Right lung (tissue), 2 donors: ENCODE measurements at regions not wholly inside any gene's neighbourhood (a gene's known extent, or its start where the extent isn't known, plus 50 kb on each side); places are given as distances from the start of the nearest gene placed in this dataset.
A peak's percentile ranks its signal among the peaks of the same experiment; 100 is the strongest.
"Not testable (repeated sequence)": the region's sequence is repeated elsewhere in the genome, so short reads cannot be mapped to it uniquely, and the experiment has no call there.

Experiments used
- DNase-seq, 2 donors: peaks; one replicate each; pipeline ENCODE4 v3.0.0-alpha.2; 2013

DNA sequence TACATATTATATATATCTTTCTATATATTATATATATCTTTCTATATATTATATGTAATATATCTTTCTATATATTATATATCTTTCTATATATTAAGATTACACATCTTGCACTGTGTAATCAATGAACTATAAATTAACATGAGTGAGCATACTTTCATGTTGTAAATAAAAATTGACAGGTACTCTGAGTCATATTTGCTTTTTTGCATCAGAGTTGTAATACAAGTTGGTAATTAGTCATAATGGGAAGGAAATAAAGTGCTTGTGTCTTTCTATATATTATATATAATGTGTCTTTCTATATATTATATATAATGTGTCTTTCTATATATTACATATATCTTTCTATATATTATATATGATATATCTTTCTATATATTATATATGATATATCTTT, 172.5 kb upstream of the MAGI2 start:
- not testable (repeated sequence) for DNase-seq

DNA sequence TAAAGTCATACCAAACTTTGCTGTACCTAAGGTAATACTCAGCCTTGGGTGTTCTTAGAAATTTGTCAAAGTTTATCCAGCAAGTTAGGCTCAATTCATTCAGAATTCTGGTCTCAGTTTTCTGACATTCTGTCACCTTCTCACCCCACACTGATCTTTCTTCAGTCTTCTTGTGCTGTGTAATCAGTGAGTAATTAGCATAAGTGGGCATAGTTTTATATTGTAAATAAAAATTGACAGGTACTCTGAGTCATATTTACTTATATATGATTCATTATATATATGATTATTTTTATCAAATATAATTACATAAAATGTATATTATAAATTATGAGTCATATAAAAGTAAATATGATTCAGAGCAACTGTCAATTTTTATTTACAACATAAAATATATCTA, 170.9 kb upstream of the MAGI2 start:
- no peak for DNase-seq

DNA sequence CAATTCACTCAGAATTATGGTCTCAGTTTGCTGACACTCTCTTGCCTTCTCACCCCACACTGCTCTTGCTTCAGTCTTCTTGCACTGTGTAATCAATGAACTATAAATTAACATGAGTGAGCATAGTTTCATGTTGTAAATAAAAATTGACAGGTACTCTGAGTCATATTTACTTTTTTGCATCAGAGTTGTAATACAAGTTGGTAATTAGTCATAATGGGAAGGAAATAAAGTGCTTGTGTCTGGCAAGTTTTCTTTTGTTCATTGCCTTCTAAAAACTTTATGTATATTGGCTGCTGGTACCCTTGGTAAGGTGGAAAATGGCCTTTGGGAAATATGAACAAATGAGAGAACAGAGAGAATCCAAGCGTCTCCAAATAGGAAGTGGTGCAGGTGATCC, 169.3 kb upstream of the MAGI2 start:
- no peak for DNase-seq

DNA sequence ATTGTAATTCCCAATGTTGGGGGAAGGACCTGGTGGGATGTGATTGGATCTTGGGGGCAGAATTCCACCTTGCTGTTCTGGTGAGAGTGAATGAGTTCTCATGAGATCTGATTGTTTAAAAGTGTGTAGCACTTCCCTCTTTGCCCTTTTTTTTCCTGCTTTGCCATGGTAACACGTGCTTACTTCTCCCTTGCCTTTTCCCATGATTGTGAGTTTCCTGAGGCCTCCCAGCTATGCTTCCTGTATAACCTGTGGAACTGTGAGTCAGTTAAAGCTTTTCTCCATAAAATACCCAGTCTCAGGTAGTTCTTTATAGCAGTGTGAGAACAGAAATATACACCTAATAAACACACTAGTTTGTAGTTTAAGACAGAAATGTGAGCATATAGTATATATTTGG, 166.8 kb upstream of the MAGI2 start:
- DNase-seq, result no peak

DNA sequence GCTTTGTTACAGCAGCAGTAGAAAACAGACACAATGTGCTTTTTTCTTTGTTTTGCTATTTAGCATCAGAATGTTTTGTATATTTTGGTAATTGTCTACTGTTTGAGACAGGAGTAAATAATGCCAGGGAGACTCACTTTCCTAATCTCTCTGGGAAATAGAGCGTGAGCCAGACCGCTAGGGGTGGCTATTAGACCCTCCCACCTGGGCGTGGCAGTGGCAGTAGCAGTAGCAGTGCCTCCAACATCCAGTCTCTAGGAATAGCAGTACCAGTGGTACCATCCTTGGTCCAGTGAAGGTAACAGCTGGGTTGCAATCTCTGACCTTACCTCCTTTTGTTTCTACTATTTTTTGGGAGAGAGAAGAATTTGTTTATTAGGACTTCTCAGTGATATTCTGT, 165.7 kb upstream of the MAGI2 start:
- no peak for DNase-seq

DNA sequence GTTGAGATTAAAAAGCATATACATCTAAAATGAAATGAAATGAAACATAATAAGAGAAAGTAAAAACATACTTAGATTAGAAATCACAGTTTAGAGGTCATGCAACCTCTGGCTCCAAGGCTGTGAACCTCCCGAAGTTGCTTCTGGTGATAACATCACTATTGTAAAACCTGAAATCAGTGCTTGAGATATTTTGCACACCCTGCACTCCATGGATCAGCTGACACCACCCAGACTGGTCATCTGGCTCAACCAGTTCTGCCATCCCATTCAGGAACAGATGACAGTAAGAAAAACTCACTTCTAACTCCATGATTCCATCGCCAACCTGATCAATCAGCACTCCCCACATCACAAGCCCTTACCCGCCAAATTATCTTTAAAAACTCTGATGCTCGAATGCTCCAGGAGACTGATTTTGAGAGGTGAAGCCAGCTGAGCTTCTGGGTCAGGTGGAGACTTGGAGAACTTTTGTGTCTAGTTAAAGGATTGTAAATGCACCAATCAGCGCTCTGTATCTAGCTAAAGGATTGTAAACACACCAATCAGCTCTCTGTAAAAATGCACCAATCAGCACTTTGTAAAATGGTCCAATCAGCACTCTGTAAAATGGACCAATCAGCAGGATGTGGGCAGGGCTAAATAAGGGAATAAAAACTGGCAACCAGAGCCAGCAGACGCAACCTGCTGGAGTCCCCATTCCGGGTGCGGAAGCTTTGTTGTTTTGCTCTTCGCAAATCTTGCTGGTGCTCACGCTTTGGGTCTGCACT, 162.6 kb upstream of the MAGI2 start:
- no peak for DNase-seq

DNA sequence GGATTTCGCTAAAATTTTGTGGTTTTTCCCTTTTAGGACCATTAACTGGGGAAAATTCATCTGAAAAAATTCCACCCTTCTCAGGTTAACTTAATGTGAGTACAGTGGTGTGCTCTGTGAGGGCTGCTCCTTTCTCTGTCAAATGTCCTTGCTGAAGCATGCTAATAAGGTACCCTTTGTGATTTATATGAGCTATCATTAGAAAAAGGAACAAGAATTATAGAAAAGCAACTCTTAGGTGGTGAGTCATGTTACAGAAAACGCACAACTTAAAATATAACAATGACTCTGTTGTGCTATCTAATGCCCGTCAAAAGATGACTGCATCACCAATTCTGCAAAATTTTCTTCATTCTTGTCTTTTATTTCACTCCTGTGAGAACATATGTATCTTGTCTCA, 162.0 kb upstream of the MAGI2 start:
- no peak for DNase-seq

DNA sequence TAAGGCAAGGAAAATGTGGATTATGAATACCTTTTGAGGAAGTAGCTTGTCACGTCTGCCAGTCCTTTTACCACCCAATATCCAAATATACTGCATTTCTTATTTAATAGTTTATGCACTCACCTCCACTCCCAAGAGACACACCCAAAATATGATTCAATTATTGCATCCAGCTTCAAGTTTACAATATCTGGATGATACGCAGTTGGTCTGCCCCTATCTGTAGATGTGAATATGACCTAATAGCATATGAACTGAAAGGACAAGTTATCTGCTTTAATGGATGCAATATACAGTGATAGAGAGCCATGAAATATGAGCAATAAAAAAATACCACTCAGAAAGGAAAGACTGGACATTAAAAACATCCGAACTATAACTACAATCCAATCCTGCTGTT, 159.4 kb upstream of the MAGI2 start:
- DNase-seq, result no peak

DNA sequence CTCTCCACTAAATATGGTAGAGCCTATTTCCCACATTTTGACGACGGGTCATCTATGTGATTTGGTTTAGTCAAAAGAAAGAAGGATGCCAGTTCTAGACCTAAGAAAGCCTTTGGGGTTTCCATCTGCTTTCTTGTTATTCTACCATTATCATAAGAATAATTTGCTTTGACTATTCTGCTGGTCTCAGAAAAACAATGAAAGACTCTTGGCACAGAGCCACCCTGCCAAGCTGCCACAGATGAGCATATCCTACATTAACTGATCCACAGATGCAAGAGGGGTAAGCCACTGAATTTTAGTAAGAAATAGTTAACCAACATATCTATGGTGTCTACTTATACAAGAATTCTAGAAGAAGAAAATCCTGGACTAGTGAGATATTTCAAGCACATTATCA, 158.6 kb upstream of the MAGI2 start:
- DNase-seq, result no peak

DNA sequence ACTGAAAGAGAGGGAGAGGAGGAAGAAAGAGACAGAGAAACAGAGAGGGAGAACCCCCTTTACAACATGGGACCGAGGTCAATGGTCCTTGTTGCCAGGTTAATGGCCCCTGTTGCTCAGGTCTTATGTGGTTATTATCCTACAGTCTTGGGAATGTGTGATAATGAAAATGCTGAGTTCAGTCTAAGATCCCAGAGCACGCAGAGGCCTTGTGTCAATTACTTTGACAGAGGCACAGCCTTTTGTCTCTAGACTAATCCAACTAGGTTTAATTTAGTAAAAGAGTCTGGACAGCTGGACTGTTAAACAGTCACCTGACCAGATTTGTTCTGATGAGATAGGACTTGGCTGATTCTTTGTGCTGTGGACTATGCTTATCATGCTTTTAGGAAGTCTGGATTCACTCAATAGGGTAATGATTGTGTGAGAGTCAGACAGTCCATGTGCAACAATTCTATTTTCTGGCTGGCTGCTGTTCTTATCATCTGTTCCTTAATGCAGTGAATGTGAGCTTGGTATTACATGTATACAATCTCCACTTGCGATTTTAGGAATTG, 157.4 kb upstream of the MAGI2 start:
- DNase-seq, result peak; percentile 43 to 46

DNA sequence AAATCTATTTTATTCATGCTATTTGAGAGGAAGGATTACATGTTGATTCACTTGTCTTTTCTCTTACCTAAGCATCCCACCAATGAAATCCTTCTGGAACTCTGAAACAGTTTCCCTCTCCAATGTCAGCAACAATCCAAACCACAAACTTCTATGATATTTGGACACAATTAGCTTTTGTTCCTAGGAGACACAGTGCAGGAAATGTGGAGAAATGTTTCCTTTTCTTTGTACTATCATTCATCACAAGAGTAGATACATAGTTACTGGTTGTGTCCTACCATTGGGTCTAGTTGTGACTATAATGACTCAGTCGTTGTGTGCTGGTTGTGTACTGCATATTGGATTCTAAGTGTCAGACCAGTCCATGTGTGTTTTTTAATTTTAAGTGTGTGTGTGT, 156.8 kb upstream of the MAGI2 start:
- no peak for DNase-seq

DNA sequence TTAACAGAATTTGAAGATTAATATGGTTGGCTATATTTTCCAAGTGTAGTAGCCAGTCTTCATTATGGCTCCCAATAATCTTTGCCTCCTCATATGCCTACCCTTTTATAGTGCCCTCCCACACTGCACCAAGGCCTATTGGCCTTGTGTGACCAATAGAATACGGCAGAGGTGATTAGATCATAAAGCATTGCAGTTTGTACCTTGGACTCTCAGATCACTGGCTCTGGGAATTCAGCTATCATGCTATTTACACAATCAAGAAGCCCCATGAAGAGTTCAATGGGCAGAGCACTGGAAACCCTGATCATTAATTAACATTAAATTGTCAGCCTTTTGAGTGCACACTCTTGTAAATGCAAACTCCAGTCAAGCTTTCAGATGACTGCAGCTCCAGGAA, 154.5 kb upstream of the MAGI2 start:
- DNase-seq, result no peak

DNA sequence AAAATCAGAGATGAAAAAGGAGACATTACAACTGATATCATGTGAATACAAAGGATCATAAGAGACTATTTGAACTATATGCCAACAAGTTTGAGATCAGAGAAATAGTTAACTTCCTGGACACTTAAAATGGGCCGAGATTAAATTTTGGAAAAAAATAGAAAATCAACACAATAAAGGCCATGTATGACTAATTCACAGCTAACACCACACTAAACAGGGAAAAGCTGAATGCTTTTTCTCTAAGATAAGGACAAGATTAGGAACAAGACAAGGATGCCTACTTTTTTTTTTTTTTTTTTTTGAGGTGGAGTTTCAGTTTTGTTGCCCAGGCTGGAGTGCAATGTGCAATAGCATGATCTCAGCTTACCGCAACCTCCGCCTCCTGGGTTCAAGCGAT, 151.4 kb upstream of the MAGI2 start:
- DNase-seq, result no peak

DNA sequence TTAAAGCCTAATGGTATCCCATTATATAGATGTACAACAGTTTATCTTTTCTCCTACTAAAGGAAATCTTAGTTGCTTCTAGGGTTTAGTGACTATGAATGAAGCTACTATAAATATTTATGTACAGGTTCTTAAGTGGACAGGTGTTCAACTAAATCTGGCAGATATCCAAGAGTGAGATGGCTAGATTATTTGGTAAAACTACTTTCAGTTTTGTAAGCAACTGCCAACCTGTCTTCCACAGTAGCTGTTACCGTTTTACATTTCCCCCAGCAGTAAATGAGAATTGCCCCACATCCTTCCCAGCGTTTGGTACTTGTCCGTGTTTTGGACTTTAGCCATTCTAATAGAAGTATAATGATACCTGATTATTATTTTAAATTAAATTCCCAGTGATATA, 144.9 kb upstream of the MAGI2 start:
- DNase-seq, result no peak

DNA sequence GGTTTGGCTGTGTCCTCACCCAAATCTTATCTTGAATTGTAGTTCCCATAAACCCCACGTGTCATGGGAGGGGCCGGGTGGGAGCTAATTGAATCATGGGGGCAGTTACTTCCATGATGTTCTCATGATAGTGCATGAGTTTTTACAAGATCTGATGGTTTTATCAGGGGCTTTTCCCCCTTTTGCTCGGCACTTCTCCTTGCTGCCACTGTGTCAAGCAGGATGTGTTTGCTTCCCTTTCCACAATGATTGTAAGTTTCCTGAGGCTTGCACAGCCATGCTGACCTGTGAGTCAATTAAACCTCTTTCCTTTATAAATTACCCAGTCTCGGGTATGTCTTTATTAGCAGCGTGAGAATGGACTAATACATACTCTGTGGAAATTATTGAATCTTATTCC, 141.2 kb upstream of the MAGI2 start:
- DNase-seq, result not testable (repeated sequence)

DNA sequence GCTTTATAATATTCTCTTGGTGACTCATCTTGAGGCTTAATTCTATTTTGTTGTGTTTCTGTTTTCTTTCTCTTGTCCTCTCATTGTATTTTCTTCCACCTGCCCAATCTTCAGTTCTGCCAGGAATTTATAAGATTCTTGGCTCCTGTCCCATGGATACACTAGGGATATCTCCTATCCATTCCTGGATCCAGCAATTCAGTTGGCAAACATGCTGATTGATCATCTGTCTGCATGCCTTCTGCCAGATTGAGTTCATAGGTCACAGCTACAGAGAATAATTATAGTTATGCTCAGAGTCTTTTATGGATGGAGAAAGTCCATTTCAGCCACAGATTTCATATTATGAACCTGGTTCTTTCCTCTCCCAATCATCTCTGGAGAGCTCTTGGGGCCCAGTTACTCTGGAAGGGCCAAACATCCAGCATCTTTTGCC, 140.4 kb upstream of the MAGI2 start:
- no peak for DNase-seq

DNA sequence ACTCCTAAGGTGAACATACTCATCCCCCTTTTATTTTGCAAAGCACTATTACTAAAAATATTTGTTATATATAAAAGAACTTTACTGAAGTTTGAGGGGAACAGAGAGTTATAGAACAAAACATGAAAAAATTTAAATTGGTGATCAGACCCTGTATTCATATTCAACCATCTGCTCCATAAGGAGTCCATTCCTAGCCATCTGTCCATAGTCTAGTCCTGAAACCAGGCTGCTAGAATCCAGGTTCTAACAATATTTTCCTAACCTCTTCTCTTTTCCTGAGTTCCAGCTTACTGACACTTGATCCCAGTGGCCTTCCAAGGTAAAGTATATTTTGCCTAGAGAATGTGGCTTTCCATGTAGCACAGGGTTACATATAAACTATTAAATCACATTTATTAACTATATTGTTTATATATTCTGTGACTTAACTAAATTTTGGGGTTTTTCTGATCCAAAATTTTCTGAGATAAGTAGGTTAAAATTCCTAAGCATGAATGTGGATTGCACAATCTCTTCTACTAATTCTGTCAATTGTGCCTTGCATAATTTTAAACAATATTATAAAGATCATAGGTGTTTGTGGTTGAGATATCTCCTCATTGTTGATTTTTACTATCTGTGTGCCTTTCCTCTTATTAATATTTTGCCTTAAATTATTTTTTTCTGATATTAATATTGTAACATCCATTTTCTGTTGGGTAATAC, 137.6 kb upstream of the MAGI2 start:
- no peak for DNase-seq

DNA sequence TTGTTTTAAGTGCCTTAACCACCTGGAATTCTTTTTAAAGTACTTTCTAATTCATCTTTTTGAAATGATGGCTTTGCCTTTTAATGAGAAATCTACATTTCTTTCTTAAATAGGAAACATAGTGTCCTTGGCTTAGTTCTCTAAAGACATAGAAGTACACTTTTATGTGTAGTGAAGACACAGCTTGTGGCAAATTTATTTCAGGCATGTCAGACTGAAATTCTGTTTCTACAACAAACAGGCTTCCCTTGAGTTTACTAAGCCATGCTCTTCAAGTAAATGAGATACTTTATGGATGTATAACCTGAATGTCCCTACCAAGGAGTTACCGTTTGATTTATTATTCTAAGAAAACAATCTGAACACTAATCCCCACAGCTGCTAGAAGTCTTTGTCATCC, 136.9 kb upstream of the MAGI2 start:
- DNase-seq, result no peak

DNA sequence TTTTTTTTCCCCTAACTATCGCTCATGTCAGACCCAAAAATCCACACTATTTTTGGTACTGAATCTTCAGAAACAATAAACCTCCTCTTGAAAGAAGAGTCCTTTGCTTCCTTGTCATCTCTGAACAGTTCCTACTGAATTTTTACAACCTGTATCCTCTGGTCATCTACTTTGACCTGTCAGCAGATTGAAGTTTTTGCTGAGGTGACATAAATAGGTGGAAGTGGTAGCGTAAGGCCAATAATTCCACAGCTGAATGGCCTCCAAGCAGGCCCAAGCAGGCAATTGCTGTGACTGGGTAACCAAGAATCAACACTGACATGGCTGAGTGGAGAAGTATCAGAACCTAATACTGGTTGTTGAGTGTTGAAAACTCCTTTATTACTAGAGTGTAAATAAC, 117.4 kb upstream of the MAGI2 start:
- no peak for DNase-seq

DNA sequence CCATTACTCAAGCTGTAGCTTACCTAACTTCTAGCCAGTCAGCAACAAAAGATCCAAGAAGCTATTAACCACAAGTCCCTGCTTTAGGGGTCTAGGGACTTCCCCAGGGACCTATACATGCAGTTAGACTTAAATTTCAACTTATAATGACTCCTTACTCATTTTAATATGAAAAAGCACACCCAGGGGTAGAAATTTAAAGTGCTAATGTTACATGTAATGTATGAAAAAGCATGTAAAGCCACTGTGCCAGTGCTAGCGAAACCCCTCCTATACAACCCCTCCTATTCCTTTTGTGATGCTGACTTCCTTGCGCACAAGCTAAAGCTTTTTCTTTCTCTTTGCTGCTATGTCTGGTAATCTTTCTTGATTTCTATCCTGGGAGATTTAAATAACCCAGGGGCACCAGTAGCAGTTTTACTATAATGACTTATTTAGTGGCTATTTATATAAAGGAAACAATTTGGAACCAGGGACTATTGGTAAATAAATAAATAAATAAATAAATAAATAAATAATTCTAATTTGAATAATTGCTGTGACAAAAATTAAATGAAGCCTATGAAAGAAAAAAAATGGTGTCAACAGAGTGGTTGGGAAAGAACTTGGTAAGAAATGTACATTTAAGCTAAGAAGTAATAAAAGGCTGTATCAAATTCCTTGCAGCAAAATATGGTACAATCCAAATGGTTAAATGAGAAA, 110.5 kb upstream of the MAGI2 start:
- no peak for DNase-seq

DNA sequence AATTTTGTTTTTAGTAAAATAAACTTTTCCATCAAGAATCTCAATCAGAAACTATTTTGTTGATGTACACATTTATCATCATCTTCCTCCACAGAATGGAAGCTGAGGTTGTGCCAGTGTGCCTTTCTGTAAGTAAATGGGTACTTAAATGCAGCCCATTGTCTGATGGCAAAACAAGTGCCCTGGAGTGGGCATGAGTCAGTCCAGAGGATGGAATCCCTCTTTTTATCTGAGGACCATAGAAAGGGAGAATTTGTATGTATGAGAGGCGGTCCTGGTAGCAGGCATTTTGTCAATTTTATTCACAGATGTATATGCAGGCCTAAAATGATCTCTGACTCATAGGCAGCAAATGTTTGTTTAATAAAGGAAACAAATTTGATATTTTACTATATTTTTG, 102.1 kb upstream of the MAGI2 start:
- no peak for DNase-seq

DNA sequence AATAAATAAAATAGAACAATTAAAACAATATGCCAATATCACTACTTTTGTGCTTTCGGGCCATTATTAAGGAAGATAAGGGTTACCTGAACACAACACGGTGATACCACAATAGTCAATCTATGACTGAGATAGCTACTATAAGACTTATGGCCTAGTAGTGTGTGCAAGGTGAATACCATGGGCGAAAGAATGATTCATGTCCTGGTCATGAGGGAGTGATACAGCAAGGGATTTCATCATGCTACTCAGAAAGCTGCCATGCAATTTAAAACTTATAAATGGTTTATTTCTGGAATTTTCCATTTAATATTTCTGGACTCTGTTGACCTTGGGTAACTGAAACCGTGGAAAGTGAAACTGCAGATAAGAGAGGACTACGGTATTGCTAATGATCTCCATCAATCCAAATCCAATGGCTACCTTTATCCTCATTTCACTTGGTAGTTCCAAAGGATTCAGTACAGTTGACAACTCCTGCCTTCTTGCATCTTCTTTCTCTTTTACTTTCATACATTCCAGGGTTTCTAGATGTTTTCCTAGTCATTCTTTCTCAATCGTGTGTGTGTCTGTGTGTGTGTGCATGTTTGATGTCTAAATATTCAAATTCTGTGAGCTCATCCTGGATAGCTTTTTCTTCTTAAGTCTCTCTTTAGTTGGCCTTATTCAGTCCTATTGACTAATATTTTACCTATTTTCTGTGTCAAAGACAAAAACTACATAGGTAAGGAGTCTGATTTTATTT, 100.5 kb upstream of the MAGI2 start:
- no peak for DNase-seq
